ENCODE measurements at regions not wholly inside any gene's neighbourhood (a gene's known extent, or its start where the extent isn't known, plus 50 kb on each side); places are given as distances from the start of the nearest gene placed in this dataset.

DNA sequence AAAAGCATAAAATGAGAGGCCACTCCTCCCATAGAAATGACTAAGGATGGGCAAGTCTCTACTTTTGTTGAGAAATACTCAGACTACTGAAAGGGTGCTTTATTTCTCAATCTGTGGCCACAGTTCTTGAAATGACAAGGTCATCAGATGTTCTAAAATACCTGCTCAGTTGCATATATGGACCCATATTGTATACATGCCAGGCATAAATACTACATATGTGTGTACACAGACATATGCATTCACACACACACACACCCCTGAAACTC, 691.5 kb upstream of the SORCS1 start:
- TF ChIP-seq, protein P1, sequence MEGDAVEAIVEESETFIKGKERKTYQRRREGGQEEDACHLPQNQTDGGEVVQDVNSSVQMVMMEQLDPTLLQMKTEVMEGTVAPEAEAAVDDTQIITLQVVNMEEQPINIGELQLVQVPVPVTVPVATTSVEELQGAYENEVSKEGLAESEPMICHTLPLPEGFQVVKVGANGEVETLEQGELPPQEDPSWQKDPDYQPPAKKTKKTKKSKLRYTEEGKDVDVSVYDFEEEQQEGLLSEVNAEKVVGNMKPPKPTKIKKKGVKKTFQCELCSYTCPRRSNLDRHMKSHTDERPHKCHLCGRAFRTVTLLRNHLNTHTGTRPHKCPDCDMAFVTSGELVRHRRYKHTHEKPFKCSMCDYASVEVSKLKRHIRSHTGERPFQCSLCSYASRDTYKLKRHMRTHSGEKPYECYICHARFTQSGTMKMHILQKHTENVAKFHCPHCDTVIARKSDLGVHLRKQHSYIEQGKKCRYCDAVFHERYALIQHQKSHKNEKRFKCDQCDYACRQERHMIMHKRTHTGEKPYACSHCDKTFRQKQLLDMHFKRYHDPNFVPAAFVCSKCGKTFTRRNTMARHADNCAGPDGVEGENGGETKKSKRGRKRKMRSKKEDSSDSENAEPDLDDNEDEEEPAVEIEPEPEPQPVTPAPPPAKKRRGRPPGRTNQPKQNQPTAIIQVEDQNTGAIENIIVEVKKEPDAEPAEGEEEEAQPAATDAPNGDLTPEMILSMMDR (IDR thresholded peaks at IDR 0.05) = no peak
- no peak for TF ChIP-seq EP300 (IDR thresholded peaks at IDR 0.05)
- TF ChIP-seq POLR2A (IDR thresholded peaks at IDR 0.05) = no peak

All from tibial nerve (tissue), 4 donors.